ENCODE measurements at regions not wholly inside any gene's neighbourhood (a gene's known extent, or its start where the extent isn't known, plus 50 kb on each side); places are given as distances from the start of the nearest gene placed in this dataset.

- FAIRE-seq, result no peak
Observed at GRCh38 chr6:166031275-166031674, 136.4 kb downstream of the TBXT start.

GRCh38 chr6:166029506-166029905 lies 138.1 kb downstream of the TBXT start:
- Mint-ChIP-seq H3K9me3 (ENCODE audit: unreplicated experiment) (no peaks in the 10 kb centered on the region), H3K4me3 (ENCODE audit: unreplicated experiment) (no peak overlapping the region), H3K4me1 (ENCODE audit: low read depth, unreplicated experiment) (peaks cover 45% of the 10 kb centered on the region), H3K36me3 (ENCODE audit: low read depth, unreplicated experiment) (no peaks in the 10 kb centered on the region), H3K27ac (ENCODE audit: unreplicated experiment) (no peak overlapping the region), H3K27me3 (ENCODE audit: low read depth, unreplicated experiment) (no peaks in the 10 kb centered on the region)
- no peaks in the 10 kb centered on the region for H3K27me3 ChIP-seq (ENCODE audit: insufficient read depth, low read length)
- H2AFZ ChIP-seq (ENCODE audit: low read depth, low read length), result peak overlapping the region; percentile 9
- H3K9me3 ChIP-seq (ENCODE audit: insufficient read depth, low read depth, low read length), result no peaks in the 10 kb centered on the region
- H4K20me1 ChIP-seq (ENCODE audit: insufficient read depth, low read length), result no peaks in the 10 kb centered on the region
- no peaks in the 10 kb centered on the region for H3K36me3 ChIP-seq (ENCODE audit: insufficient read depth, low read length)
- no peak for FAIRE-seq
- H3K9ac ChIP-seq (ENCODE audit: low read length), result no peak overlapping the region
- TF ChIP-seq EZH2 (IDR thresholded peaks at IDR 0.05; ENCODE audit: insufficient read depth, low read length), result no peak
- TF ChIP-seq, protein P1, sequence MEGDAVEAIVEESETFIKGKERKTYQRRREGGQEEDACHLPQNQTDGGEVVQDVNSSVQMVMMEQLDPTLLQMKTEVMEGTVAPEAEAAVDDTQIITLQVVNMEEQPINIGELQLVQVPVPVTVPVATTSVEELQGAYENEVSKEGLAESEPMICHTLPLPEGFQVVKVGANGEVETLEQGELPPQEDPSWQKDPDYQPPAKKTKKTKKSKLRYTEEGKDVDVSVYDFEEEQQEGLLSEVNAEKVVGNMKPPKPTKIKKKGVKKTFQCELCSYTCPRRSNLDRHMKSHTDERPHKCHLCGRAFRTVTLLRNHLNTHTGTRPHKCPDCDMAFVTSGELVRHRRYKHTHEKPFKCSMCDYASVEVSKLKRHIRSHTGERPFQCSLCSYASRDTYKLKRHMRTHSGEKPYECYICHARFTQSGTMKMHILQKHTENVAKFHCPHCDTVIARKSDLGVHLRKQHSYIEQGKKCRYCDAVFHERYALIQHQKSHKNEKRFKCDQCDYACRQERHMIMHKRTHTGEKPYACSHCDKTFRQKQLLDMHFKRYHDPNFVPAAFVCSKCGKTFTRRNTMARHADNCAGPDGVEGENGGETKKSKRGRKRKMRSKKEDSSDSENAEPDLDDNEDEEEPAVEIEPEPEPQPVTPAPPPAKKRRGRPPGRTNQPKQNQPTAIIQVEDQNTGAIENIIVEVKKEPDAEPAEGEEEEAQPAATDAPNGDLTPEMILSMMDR (IDR thresholded peaks at IDR 0.05; ENCODE audit: insufficient read depth, low read depth, low read length), result no peak
- H3K27ac ChIP-seq (ENCODE audit: low read depth, low read length), result no peak overlapping the region
- peaks cover 32% of the 10 kb centered on the region for H3K4me1 ChIP-seq (ENCODE audit: insufficient read depth, low read length)
- no peak for DNase-seq (ENCODE audit: low read depth)
- no peaks in the 10 kb centered on the region for H3K79me2 ChIP-seq (ENCODE audit: insufficient read depth, low read length)
- H3K4me3 ChIP-seq (ENCODE audit: insufficient read depth, low read depth, low read length), result no peak overlapping the region
- peak overlapping the region; percentile 15 for H3K4me2 ChIP-seq (ENCODE audit: low read length)

More at GRCh38 chr6:166031275-166031674, 136.4 kb downstream of the TBXT start:
- no peaks in the 10 kb centered on the region for H3K27me3 ChIP-seq (ENCODE audit: insufficient read depth, low read length)
- no peaks in the 10 kb centered on the region for H3K27me3 Mint-ChIP-seq (ENCODE audit: low read depth, unreplicated experiment)
- no peaks in the 10 kb centered on the region for H3K9me3 Mint-ChIP-seq (ENCODE audit: unreplicated experiment)
- H4K20me1 ChIP-seq (ENCODE audit: insufficient read depth, low read length), result no peaks in the 10 kb centered on the region
- H3K9ac ChIP-seq (ENCODE audit: low read length), result no peak overlapping the region
- H3K4me2 ChIP-seq (ENCODE audit: low read length), result no peak overlapping the region
- H3K4me1 Mint-ChIP-seq (ENCODE audit: low read depth, unreplicated experiment), result peaks cover 31% of the 10 kb centered on the region
- no peaks in the 10 kb centered on the region for H3K9me3 ChIP-seq (ENCODE audit: insufficient read depth, low read depth, low read length)
- H3K36me3 Mint-ChIP-seq (ENCODE audit: low read depth, unreplicated experiment), result no peaks in the 10 kb centered on the region
- H2AFZ ChIP-seq (ENCODE audit: low read depth, low read length), result no peak overlapping the region
- no peaks in the 10 kb centered on the region for H3K79me2 ChIP-seq (ENCODE audit: insufficient read depth, low read length)
- no peak overlapping the region for H3K27ac ChIP-seq (ENCODE audit: low read depth, low read length)
- no peak overlapping the region for H3K4me3 ChIP-seq (ENCODE audit: insufficient read depth, low read depth, low read length)
- no peak overlapping the region for H3K4me3 Mint-ChIP-seq (ENCODE audit: unreplicated experiment)
- peaks cover 21% of the 10 kb centered on the region for H3K4me1 ChIP-seq (ENCODE audit: insufficient read depth, low read length)
- no peak overlapping the region for H3K27ac Mint-ChIP-seq (ENCODE audit: unreplicated experiment)
- H3K36me3 ChIP-seq (ENCODE audit: insufficient read depth, low read length), result no peaks in the 10 kb centered on the region
- DNase-seq (ENCODE audit: low read depth), result no peak
- no peak for TF ChIP-seq EZH2 (IDR thresholded peaks at IDR 0.05; ENCODE audit: insufficient read depth, low read length)
- TF ChIP-seq, protein P1 (IDR thresholded peaks at IDR 0.05; ENCODE audit: insufficient read depth, low read depth, low read length), result no peak

GRCh38 chr6:166027761-166028160 lies 139.9 kb downstream of the TBXT start:
- H4K20me1 ChIP-seq (ENCODE audit: insufficient read depth, low read length), result no peaks in the 10 kb centered on the region
- Mint-ChIP-seq H3K9me3 (ENCODE audit: unreplicated experiment) (peaks cover 2% of the 10 kb centered on the region), H3K27ac (ENCODE audit: unreplicated experiment) (peak overlapping the region; percentile 47), H3K4me1 (ENCODE audit: low read depth, unreplicated experiment) (peaks cover 44% of the 10 kb centered on the region), H3K27me3 (ENCODE audit: low read depth, unreplicated experiment) (no peaks in the 10 kb centered on the region), H3K4me3 (ENCODE audit: unreplicated experiment) (no peak overlapping the region), H3K36me3 (ENCODE audit: low read depth, unreplicated experiment) (peaks cover 2% of the 10 kb centered on the region)
- H3K4me1 ChIP-seq (ENCODE audit: insufficient read depth, low read length), result peaks cover 31% of the 10 kb centered on the region
- H3K36me3 ChIP-seq (ENCODE audit: insufficient read depth, low read length), result no peaks in the 10 kb centered on the region
- DNase-seq (ENCODE audit: low read depth) (peak; percentile 47), FAIRE-seq (no peak)
- no peak overlapping the region for H3K9ac ChIP-seq (ENCODE audit: low read length)
- H3K27me3 ChIP-seq (ENCODE audit: insufficient read depth, low read length), result no peaks in the 10 kb centered on the region
- no peak overlapping the region for H3K4me3 ChIP-seq (ENCODE audit: insufficient read depth, low read depth, low read length)
- H3K4me2 ChIP-seq (ENCODE audit: low read length), result peak overlapping the region; percentile 3
- no peak overlapping the region for H2AFZ ChIP-seq (ENCODE audit: low read depth, low read length)
- H3K79me2 ChIP-seq (ENCODE audit: insufficient read depth, low read length), result no peaks in the 10 kb centered on the region
- TF ChIP-seq, protein P1 (IDR thresholded peaks at IDR 0.05; ENCODE audit: insufficient read depth, low read depth, low read length), result no peak
- no peak for TF ChIP-seq EZH2 (IDR thresholded peaks at IDR 0.05; ENCODE audit: insufficient read depth, low read length)
- no peak overlapping the region for H3K27ac ChIP-seq (ENCODE audit: low read depth, low read length)
- H3K9me3 ChIP-seq (ENCODE audit: insufficient read depth, low read depth, low read length), result peaks cover 4% of the 10 kb centered on the region
